ENCODE measurements at regions not wholly inside any gene's neighbourhood (a gene's known extent, or its start where the extent isn't known, plus 50 kb on each side); places are given as distances from the start of the nearest gene placed in this dataset.

- Histone ChIP-seq H3K9ac (no peak overlapping the region), H3F3A (replicated peaks; ENCODE audit: insufficient read depth) (no peaks in the 10 kb centered on the region), H3K4me2 (no peak overlapping the region), H3K9me3 (no peaks in the 10 kb centered on the region), H3K36me3 (replicated peaks in 1 of 2; ENCODE audit: control insufficient read depth in 1 of 2, insufficient read depth in 2 of 2, low read length in 1 of 2) (no peaks in the 10 kb centered on the region), H3K4me1 (ENCODE audit: control insufficient read depth in 1 of 2, insufficient read depth in 2 of 2, low read depth in 1 of 2, low read length in 1 of 2) (no peaks in the 10 kb centered on the region), H4K20me1 (ENCODE audit: insufficient read depth) (no peaks in the 10 kb centered on the region), H3K27me3 (ENCODE audit: insufficient read depth) (no peaks in the 10 kb centered on the region), H3K79me2 (ENCODE audit: insufficient read depth) (no peaks in the 10 kb centered on the region), H3K4me3 (ENCODE audit: low read depth in 2 of 2, low read length in 1 of 2) (no peak overlapping the region), H3K9me2 (no peaks in the 10 kb centered on the region), H2AFZ (ENCODE audit: low read depth) (no peak overlapping the region), H3K27ac (ENCODE audit: low read depth in 2 of 2, low read length in 1 of 2) (no peak overlapping the region)
- 64% methylated on average over 6 of the region's 6 CpGs for WGBS (ENCODE audit: low lambda C conversion rate)
- DNase-seq = no peak
- TF ChIP-seq RAD21 (IDR thresholded peaks at IDR 0.05; ENCODE audit: low read length) = no peak
- TF ChIP-seq EP300 (IDR thresholded peaks at IDR 0.05; ENCODE audit: borderline replicate concordance in 1 of 2, low read depth in 1 of 2, low read length in 1 of 2) = no peak
- TF ChIP-seq TCF12 (IDR thresholded peaks at IDR 0.05) = no peak
- no peak for TF ChIP-seq MAX (IDR thresholded peaks at IDR 0.05; ENCODE audit: low read depth)
- no peak for TF ChIP-seq RCOR1 (IDR thresholded peaks at IDR 0.05; ENCODE audit: low read length)
- no peak for TF ChIP-seq CTCF (IDR thresholded peaks at IDR 0.05)
- TF ChIP-seq MXI1 (IDR thresholded peaks at IDR 0.05; ENCODE audit: low read depth, low read length) = no peak
- no peak for TF ChIP-seq USF2 (IDR thresholded peaks at IDR 0.05; ENCODE audit: borderline replicate concordance, low read depth, low read length)
- ChIA-PET POLR2A (no interaction called here), CTCF (interaction anchor here (0.8 to 1.9 kb wide), 2 partner anchors 24 to 475 kb away, joined by 3 to 8 read pairs; no protein-coding TSS in a partner anchor)
Observed at GRCh38 chr10:78720091-78720490, 348.7 kb upstream of the ZMIZ1 start.

- H3K4me1 ChIP-seq (ENCODE audit: control insufficient read depth in 1 of 2, insufficient read depth in 2 of 2, low read depth in 1 of 2, low read length in 1 of 2) = peaks cover 0 to 6% of the 10 kb centered on the region in 2 experiments; a peak in 1 of 4 replicates
- H4K20me1 ChIP-seq (ENCODE audit: insufficient read depth) = no peaks in the 10 kb centered on the region
- no peak overlapping the region for H3K4me2 ChIP-seq
- H3K4me3 ChIP-seq (ENCODE audit: low read depth in 2 of 2, low read length in 1 of 2) = no peak overlapping the region
- H3K79me2 ChIP-seq (ENCODE audit: insufficient read depth) = no peaks in the 10 kb centered on the region
- H3F3A ChIP-seq (replicated peaks; ENCODE audit: insufficient read depth) = no peaks in the 10 kb centered on the region
- H3K27me3 ChIP-seq (ENCODE audit: insufficient read depth) = no peaks in the 10 kb centered on the region
- H3K9me2 ChIP-seq = no peaks in the 10 kb centered on the region
- H2AFZ ChIP-seq (ENCODE audit: low read depth) = no peak overlapping the region
- no peak overlapping the region for H3K9ac ChIP-seq
- 43% methylated on average over 1 of the region's 1 CpG for WGBS (ENCODE audit: low lambda C conversion rate)
- ChIA-PET CTCF (interaction anchor here (0.7 to 1.9 kb wide), 2 partner anchors 25 to 474 kb away, joined by 3 to 8 read pairs; no protein-coding TSS in a partner anchor), POLR2A (no interaction called here)
- no peak for DNase-seq
- H3K27ac ChIP-seq (ENCODE audit: low read depth in 2 of 2, low read length in 1 of 2) = no peak overlapping the region
- no peak for TF ChIP-seq FOXJ3 (CRISPR knock-in tag; IDR thresholded peaks at IDR 0.05)
- TF ChIP-seq TEAD4 (IDR thresholded peaks at IDR 0.05; ENCODE audit: borderline replicate concordance, insufficient read depth) = no peak
- no peak for TF ChIP-seq MEF2A (IDR thresholded peaks at IDR 0.05; ENCODE audit: borderline replicate concordance, low read depth)
- TF ChIP-seq NRF1 (IDR thresholded peaks at IDR 0.05; ENCODE audit: low read depth, low read length) = no peak
- no peak for TF ChIP-seq GABPA (IDR thresholded peaks at IDR 0.05; ENCODE audit: low read depth)
- TF ChIP-seq RAD21 (IDR thresholded peaks at IDR 0.05; ENCODE audit: low read length) = no peak
- no peak for TF ChIP-seq ZBTB33 (IDR thresholded peaks at IDR 0.05; ENCODE audit: borderline replicate concordance, low read depth)
- TF ChIP-seq SIN3A (IDR thresholded peaks at IDR 0.05; ENCODE audit: borderline replicate concordance, low read depth, low read length) = no peak
- H3K36me3 ChIP-seq (replicated peaks in 1 of 2; ENCODE audit: control insufficient read depth in 1 of 2, insufficient read depth in 2 of 2, low read length in 1 of 2) = no peaks in the 10 kb centered on the region
- no peaks in the 10 kb centered on the region for H3K9me3 ChIP-seq
Observed at GRCh38 chr10:78721231-78721630, 347.5 kb upstream of the ZMIZ1 start.
